HuH-7 (cell line): ENCODE measurements at regions not wholly inside any gene's neighbourhood (a gene's known extent, or its start where the extent isn't known, plus 50 kb on each side); places are given as distances from the start of the nearest gene placed in this dataset.

Experiments used
- DNase-seq: peaks from one replicate; pipeline ENCODE4 v3.0.0; 2011; ENCODE audit warnings: low spot score

GRCh38 chr6:104574135-104574750 is 285.5 kb downstream of the HACE1 start:
- DNase-seq = no peak

- DNase-seq = no peak
Observed at GRCh38 chr6:104573350-104573749, 286.4 kb downstream of the HACE1 start.

DNA sequence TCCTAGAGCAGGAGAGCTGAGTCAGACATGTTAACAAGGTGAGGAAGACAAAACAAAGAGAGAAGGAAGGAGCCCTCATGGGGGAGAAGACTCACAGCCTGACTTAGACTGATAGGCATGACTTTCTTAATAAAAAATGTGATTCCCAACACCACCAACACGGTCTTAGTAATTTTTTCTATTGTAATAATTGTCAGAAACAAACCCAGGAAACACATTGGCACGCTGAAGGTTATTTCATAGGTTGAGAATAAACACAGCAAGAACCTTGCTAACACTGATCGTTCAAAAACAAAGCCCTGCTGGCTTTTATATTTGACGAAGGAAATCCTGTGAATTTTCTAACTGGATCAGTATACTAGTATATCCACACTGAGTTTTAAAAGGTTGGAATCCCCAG is 286.8 kb downstream of the HACE1 start:
- no peak for DNase-seq

DNA sequence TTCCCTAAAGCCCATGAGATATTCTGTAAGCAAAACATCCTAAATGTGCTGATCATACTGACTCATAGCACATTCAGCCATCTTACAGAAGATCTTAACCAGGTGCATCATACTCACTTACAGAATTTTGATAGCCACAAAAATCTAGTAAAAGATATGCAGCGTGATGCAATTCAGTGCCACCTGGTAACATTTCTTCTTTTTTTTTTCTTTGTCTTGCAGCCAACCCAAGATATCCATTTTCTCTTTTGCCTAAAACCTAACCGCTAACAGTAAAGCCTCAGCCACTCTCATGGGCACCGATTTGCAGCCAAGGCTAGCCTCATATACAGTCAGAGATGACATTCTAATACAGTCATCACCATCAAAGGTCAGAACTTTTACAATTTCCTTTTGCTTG is 293.3 kb downstream of the HACE1 start:
- no peak for DNase-seq

- no peak for DNase-seq
Observed at GRCh38 chr6:104563306-104563705, 296.4 kb downstream of the HACE1 start.

- no peak for DNase-seq
Observed at GRCh38 chr6:104559435-104560202, 300.1 kb downstream of the HACE1 start.

DNA sequence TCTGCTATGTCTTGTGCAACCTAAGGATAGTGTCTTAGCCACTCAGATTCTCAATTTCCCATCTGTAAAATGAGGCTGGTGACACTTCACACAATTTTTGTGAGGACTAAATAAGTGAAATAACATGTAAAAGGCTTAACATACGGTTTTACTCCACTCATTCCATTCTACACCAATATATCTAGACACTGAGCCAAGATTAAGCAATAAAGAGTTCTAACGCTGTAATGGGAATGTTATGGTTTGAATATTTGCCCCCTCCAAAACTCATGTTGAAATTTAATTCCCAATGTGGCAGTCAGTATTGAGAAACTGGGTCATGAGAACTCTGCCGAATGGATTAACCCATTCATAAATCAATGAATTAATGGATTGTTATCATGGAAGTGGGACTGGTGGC is 301.0 kb downstream of the HACE1 start:
- no peak for DNase-seq

DNA sequence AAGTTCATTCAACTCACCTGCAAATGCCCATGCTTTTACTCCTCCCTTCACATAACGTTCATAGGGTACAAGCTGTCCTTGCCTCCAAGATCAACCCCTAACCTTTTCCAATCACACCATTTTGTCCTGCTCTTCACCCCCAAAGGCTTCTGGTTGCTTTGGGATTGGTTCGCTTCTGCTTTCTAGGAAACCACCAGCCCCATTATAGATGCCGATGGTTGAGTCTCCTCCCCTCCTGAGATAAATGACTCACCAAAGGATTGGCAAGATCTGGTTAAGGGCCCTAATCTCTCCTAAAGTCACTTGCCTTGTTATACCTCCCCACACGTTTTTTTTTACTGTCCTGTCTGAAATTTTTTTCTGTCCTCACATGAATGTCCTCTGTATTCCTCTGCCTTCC is 311.4 kb downstream of the HACE1 start:
- no peak for DNase-seq

DNA sequence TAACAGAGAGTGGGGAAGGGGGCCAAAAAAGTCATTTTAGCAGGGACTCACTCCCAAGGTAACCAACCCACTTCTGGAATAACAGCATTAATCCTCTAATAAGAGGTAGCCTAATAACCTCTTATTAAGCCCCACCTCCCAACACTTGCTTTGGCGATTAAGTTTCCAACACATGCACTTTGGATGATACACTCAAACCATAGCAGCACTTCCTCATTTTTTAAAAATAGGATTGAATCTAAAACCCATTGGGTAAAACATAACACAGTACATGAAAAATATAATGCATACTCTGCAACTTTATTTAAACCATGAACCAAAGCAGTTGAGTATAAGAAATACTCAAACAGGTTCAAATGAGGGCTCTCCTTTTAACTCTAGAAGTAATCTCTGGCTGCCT is 318.3 kb downstream of the HACE1 start:
- DNase-seq = no peak

DNA sequence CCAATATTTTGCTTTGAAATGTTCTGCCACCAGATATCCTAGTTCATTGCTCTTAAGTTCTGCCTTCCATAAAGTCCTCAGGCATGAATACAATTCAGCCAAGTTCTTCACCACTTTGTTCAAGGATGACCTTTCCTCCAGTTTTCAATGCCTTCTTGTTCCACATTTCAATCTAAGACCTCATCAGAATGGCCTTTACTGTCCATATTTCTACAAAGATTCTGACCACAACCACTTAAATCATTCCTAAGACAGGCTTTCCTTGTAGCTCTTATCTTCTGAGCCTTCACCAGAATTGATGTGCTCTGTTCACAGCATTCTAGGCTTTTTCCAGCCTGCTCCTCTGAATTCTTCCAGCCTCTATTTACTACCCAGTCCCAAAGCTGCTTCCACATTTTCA is 319.0 kb downstream of the HACE1 start:
- DNase-seq = no peak

DNA sequence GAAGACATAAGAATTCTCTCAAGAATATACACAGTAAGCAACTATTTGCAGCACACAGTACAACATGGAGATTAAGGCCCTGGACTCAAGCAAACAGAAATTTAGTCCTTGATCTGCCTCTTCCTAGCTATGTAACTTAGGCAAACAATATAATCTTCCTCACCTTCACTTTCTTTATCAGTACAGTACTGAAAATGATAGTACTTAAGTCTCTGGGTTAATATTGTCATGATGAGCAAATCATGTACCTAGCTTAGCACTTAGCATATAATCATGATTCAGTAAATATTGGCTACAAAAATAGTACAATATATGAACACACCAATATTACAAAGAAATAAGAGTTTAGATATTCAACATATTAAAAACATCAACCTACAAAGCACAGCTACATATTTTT is 320.5 kb downstream of the HACE1 start:
- DNase-seq = no peak

DNA sequence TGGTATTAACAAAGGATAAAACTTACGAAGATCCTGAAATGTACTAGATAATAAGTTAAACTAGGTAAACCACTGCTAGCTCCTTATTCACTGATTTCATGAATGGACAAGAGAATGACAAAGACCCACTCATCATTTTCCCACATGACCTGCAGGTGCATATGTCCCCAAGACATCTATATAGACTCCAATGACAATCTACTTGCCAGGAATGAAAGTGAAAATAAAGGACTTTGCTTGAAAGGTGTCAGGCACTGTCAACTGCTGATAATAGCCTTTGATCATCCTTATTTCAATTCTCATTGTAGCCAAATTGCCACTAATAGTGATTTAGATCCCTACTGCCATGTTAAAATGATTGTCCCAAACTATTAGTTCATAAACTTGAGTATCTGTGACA is 321.8 kb downstream of the HACE1 start:
- no peak for DNase-seq

- DNase-seq = no peak
Observed at GRCh38 chr6:104537180-104537579, 322.5 kb downstream of the HACE1 start.

DNA sequence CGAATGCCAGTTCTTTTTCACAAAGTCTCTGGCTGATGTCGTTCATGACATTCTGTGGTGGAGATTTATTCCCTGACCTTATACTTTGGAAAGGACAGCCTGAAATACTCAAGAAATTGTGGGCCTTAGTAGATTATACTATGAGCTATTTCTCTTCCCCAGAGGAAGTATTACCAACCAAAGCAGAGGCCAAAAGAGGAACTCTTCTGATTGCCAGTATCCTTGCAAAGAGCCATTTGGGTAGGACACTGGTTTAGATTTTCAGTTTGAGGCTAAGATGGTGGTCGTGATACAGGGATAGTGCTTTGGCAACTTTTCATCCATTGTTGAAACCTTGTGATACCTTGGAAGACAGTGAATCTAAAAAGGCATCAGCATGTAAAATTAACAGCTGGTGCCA is 327.3 kb downstream of the HACE1 start:
- no peak for DNase-seq

DNA sequence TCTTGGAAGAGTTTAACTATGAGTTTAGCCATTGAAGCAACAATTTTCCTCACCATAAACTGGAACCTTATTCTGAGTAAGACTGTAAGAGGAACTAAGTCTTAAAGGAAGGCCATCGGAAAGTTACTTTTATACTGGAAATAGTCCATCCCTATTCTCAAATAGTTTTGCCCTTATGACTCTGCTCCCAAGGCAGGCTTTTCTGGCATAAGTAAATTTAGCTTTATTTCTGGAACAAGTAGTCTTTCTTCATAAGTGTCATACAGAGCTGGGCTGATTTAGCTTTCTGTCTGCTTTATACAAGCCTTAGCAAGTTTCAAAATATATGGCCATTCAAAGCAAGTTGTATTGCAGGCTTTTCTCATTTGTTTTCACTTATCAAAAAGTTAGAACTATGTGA is 328.1 kb downstream of the HACE1 start:
- DNase-seq = no peak

GRCh38 chr6:104527761-104528415 is 331.8 kb downstream of the HACE1 start:
- DNase-seq = peak; percentile 30

GRCh38 chr6:104527311-104527710 is 332.4 kb downstream of the HACE1 start:
- DNase-seq = no peak

GRCh38 chr6:104526376-104526775 is 333.3 kb downstream of the HACE1 start:
- peak; percentile 12 for DNase-seq

GRCh38 chr6:104525677-104526322 is 333.9 kb downstream of the HACE1 start:
- peak; percentile 49 for DNase-seq

DNA sequence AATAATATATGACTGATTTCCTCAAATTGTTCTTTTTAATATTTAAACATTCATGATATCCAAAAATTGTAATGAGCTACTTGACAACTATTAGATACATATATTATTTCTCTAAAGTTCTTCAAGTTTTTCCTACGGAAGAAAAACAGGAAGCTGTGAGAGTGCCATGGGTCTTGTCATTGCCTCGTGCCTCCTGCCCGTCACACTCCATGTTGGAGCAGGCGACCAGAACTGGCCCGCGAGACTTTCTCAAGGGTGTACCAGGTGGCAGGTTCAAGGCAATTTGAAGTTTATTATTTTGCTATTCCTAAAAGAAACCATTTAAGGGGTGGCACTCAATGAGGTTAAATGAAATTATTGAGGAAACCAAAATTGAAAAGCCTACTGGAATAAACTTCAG is 337.2 kb downstream of the HACE1 start:
- no peak for DNase-seq

GRCh38 chr6:104521176-104521575 is 338.5 kb downstream of the HACE1 start:
- no peak for DNase-seq

- no peak for DNase-seq
Observed at GRCh38 chr6:104519566-104519965, 340.2 kb downstream of the HACE1 start.

DNA sequence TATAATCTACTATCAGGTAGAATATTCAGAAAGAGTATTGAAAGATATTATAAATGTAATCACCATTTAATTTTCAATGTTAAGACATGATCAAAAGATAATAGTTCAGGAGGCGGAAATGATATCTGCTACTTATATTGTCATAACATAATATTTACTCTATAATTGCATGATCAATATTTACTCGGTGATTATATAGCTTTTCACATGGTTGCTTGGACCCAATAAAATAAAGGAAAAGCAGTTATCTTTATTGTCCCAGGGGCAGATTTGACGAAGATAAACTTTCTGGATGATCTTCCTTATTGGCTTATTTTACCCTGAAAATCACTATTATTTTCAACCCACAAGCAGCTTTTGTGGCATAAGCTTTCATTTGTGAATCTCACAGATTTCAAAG is 350.4 kb downstream of the HACE1 start:
- no peak for DNase-seq
